ENCODE measurements at regions not wholly inside any gene's neighbourhood (a gene's known extent, or its start where the extent isn't known, plus 50 kb on each side); places are given as distances from the start of the nearest gene placed in this dataset.

DNA sequence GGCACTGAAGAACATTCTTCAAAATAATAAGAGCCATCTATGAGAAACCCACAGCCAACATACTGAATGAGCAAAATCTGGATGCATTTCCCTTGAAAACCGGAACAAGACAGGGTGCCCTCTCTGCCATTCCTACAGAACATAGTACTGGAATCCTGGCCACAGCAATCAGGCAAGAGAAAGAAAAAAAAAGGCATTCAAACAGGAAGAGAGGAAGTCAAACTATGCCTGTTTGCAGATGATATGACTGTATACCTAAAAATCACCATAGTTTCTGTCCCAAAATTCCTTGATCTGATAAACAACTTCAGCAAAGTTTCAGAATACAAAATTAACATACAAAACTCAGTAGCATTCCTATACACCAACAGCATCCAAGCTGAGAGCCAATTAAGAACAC, 119.5 kb upstream of the PARD3B start:
- no peak for TF ChIP-seq POLR2AphosphoS5 (IDR thresholded peaks at IDR 0.05; ENCODE audit: borderline replicate concordance, low read depth, low read length)
- TF ChIP-seq FOXP2 (optimal IDR thresholded peaks at IDR 0.05; ENCODE audit: control extremely low read depth, extremely low read length, insufficient read depth), result no peak
- no peak for TF ChIP-seq EZH2 (IDR thresholded peaks at IDR 0.05)
